ENCODE measurements at regions not wholly inside any gene's neighbourhood (a gene's known extent, or its start where the extent isn't known, plus 50 kb on each side); places are given as distances from the start of the nearest gene placed in this dataset.
"Not testable (repeated sequence)": the region's sequence is repeated elsewhere in the genome, so short reads cannot be mapped to it uniquely, and the experiment has no call there.

DNA sequence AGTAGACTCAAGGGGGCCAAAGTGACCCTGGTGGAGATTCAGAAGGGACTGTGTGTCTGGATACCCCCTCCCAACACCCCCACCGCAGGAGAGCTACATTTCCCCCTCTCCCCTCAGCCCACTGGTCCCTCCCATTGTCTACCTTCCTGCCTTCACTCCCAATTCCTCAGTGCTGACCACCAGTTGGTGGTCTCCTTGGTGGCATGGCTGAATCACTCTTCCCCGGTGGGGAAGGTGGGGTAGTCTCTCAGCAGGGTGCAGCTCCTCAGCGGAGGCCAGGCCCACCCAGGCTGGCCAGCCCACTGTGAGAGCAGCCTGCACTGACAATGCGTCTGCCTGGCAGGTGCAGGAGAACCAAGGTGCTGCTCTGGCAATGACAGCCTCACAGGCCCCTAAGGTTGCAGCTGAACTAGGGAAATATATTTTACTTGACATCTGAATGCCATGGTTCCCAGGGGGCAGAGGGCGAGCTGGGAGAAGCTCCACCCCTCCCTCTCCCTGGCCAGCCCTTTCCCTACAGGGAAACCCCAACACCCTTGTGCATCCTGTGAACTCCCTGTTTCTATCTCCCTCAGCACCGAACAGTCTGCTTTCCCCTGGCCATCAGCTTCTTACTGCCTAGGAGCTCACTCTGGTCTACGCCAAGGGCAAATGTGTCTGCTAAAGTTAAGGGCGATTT is 62.6 kb upstream of the PAX8 start:
- no peak for FAIRE-seq
- DNase-seq (ENCODE audit: low spot score) = no peak

GRCh38 chr2:113337809-113338208 is 59.1 kb upstream of the PAX8 start:
- FAIRE-seq (no peak), DNase-seq (ENCODE audit: low spot score) (no peak)

DNA sequence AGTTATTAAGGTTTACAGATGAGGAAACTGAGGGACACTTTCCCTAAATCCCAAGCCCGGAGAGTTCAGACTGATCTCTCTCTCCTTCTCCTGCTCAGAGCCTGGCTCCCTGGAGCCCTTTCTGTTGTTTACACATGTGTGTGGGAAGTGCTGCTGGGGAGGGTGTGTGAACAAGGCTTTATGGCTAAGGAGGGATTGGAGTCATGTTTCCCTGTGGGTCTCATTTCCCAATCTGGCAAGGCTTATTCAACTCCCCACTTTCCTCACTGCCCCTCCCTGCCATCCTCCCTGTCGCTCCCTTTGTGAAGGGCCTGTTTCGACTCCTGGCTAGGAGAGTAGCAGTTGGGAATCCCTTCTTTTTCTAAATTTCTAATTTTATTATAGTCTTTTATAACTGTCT is 57.3 kb upstream of the PAX8 start:
- DNase-seq (ENCODE audit: low spot score); FAIRE-seq: not testable (repeated sequence)

GRCh38 chr2:113334147-113334546 is 55.4 kb upstream of the PAX8 start:
- no peak for FAIRE-seq

DNA sequence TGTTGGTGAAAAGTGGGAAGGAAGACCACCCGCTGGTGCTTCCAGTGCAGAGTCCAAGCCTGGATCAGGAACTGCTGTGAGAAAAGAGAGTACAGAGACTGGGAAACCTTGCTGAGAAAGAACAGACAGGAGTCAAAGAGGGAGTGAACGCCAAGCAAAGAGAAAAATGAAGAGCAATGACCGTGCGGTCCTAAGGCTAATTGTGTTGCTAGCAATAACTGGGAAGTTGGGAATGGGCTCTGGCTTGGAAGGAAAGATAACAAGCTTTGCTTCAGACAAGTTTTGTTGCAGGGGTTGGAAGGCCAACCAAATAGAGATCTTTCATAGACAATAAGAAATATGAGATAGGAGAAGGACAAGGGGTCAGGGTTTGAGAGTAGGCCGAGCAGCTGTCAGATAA is 55.0 kb upstream of the PAX8 start:
- not testable (repeated sequence) for DNase-seq (ENCODE audit: low spot score); FAIRE-seq

More at GRCh38 chr2:113334147-113334546, 55.4 kb upstream of the PAX8 start:
- no peak for DNase-seq (ENCODE audit: low spot score)

DNA sequence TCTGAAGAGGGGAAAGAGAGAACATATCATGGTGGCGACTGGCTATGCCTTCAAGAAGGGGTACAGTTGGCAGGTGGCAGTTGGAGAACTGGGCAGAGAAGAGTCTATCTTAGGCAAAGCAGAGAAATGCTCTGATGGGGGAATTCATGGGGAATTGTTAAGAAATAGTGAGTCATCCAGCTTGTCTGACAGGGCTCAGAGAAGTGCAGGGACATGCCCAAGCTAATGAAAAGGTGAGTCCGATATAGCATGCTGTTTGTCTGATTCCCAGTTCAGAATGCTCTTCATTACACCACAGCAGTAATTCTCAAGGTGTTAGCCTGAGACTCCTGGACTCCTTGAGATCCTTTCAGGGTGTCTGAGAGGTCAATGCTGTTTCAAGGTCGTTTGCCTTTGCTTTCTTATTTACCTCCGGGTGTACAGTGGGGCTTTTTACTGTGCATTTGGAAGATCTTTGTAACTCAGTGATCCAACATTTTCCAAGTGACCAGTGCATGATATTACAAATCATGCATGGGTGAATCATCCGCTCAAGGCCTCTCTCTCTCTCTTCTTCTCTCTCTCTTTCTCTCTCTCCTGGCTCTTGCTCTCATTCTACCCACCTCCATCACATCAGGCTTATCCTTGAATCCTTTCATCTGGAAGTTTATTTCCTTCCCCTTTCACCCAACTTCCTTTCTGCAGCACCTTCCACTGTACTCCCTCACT is 51.5 kb upstream of the PAX8 start:
- FAIRE-seq (peak; percentile 70), DNase-seq (ENCODE audit: low spot score) (peak; percentile 45)

DNA sequence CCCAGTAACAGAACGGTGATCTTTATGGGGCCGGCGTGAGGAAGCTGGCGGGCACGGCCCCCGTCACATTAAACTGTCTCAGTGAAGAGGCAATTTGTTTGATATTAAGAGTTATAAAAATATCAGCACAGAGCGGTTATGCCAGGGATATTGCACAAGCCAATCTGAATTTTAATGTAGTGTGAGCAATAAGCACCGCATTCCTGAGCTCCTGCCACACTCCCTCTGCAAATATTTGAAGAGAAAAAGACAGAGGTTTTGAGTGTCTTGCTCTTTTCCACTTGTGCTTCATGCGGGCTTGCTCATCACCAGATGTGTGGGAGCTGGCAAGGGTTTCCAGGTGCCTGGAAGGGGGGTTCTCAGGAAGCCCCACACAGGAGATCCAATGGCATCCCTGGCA is 50.3 kb upstream of the PAX8 start:
- peak; percentile 65 for DNase-seq (ENCODE audit: low spot score)
- FAIRE-seq = peak; percentile 51

DNA sequence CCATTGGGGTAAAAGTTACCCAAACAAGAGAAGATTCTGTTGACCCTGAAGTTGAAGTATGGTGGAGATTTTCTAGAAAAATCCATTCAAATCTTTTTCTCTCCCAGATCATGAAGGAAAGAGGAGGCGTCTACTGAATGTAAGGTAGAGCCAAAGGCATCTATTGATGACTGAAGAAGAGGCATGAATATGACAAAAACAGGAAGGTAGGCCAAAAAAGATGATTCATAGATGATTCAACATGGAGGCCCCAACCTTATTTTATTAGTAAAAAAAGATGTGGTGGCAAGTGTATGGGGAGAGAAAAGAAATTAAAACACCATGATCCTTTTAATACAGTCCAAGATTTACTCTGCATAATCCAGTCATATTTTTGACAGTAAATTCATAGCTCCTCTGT is 49.9 kb upstream of the PAX8 start:
- DNase-seq (ENCODE audit: low spot score) (peak; percentile 22), FAIRE-seq (peak; percentile 64)
